ENCODE measurements at regions not wholly inside any gene's neighbourhood (a gene's known extent, or its start where the extent isn't known, plus 50 kb on each side); places are given as distances from the start of the nearest gene placed in this dataset.

- no peaks in the 10 kb centered on the region for H4K20me1 ChIP-seq (ENCODE audit: insufficient read depth, low read length)
- no peak overlapping the region for H3K14ac ChIP-seq (replicated peaks; ENCODE audit: low read depth, low read length)
- BruUV-seq (replicated peaks): no TSS peak
- DNase-seq: no peak
- ATAC-seq (ENCODE audit: low read depth): no peak
- H3K4me3 ChIP-seq (ENCODE audit: insufficient read depth, low read depth, low read length): no peak overlapping the region
- no peak overlapping the region for H2AK5ac ChIP-seq (ENCODE audit: low read depth, low read length)
- no peak overlapping the region for H3K4me2 ChIP-seq (ENCODE audit: low read depth, low read length)
- H4K5ac ChIP-seq (ENCODE audit: low read depth, low read length): no peak overlapping the region; the same call in 1 of the 2 replicates
- peaks cover 2% of the 10 kb centered on the region for H3K4me1 ChIP-seq (ENCODE audit: control insufficient read depth, insufficient read depth, low read length)
- no peak overlapping the region for H3K4ac ChIP-seq (ENCODE audit: low read depth, low read length)
- no peak overlapping the region for H2BK15ac ChIP-seq (ENCODE audit: low read depth, low read length)
- in situ Hi-C loops (cut with MboI; ENCODE audit: low sequenced_read_pairs) (no loop called here), dilution Hi-C loops (cut with HindIII; ENCODE audit: low sequenced_read_pairs, unreplicated experiment) (no loop called here), intact Hi-C loops (cut with micrococcal nuclease) (no loop called here)
- no peaks in the 10 kb centered on the region for H3K79me1 ChIP-seq (ENCODE audit: low read depth in 1 of 2, low read length in 2 of 2)
- H3K36me3 ChIP-seq (ENCODE audit: control insufficient read depth, insufficient read depth, low read length): no peaks in the 10 kb centered on the region
- no peak overlapping the region for H2BK120ac ChIP-seq (ENCODE audit: low read depth, low read length)
- no peak overlapping the region for H3K9ac ChIP-seq (ENCODE audit: low read depth, low read length)
- no peak overlapping the region for H3K56ac ChIP-seq (ENCODE audit: extremely low read depth, insufficient read depth, low read length)
- no peak for TF ChIP-seq RAD21 (IDR thresholded peaks at IDR 0.05; ENCODE audit: low read length)
- no peak overlapping the region for H3K23ac ChIP-seq (ENCODE audit: low read depth, low read length)
- no peak overlapping the region for H3K27ac ChIP-seq (ENCODE audit: insufficient read depth, low read length)
- no CpG with 5 or more reads among the region's 2 CpGs for WGBS, 2 experiments (ENCODE audit: extremely low coverage in 2 of 2, insufficient read length in 1 of 2)
- H2AFZ ChIP-seq (replicated peaks; ENCODE audit: low read length, poor library complexity): no peak overlapping the region
- H2BK20ac ChIP-seq (ENCODE audit: low read depth, low read length): 0 out of 2 replicates have a peak overlapping the region, but pooled peaks have one; percentile 16
- H4K91ac ChIP-seq (ENCODE audit: insufficient read depth, low read depth, low read length): no peak overlapping the region
- H3K27me3 ChIP-seq (ENCODE audit: control insufficient read depth, insufficient read depth, low read length): no peaks in the 10 kb centered on the region
- no peaks in the 10 kb centered on the region for H3K9me3 ChIP-seq (ENCODE audit: control insufficient read depth, insufficient read depth, low read length)
- ChIA-PET CTCF (interaction anchor here (0.6 kb wide), 1 partner anchor 46 kb away, joined by 3 read pairs; no protein-coding TSS in a partner anchor), POLR2A (ENCODE audit: unreplicated experiment) (no interaction called here)
- no peaks in the 10 kb centered on the region for H3K9me1 ChIP-seq (ENCODE audit: insufficient read depth, low read length)
- H3K18ac ChIP-seq (ENCODE audit: low read depth, low read length): no peak overlapping the region
- no peak overlapping the region for H4K8ac ChIP-seq (ENCODE audit: low read depth in 2 of 2, low read length in 2 of 2)
- no peak overlapping the region for H2AK9ac ChIP-seq (replicated peaks; ENCODE audit: low read depth, low read length, poor library complexity)
- H2BK5ac ChIP-seq (ENCODE audit: low read depth, low read length, poor library complexity, severe bottlenecking): no peak overlapping the region
Measured at GRCh38 chr2:66679442-66679841, 244.5 kb downstream of the MEIS1 start.

All from IMR-90 (cell line).